Umbilical cord (tissue), 1 donor: ENCODE measurements at regions not wholly inside any gene's neighbourhood (a gene's known extent, or its start where the extent isn't known, plus 50 kb on each side); places are given as distances from the start of the nearest gene placed in this dataset.
"Not testable (repeated sequence)": the region's sequence is repeated elsewhere in the genome, so short reads cannot be mapped to it uniquely, and the experiment has no call there.

ENCODE experiments used
- DNase-seq: peaks from one replicate; pipeline ENCODE4 v3.0.0-alpha.2; 2015; ENCODE audit warnings: low spot score

GRCh38 chr4:17065821-17066220 is 167.4 kb upstream of the LDB2 start:
- no peak for DNase-seq

GRCh38 chr4:17064959-17065358 is 166.5 kb upstream of the LDB2 start:
- DNase-seq, result no peak

- DNase-seq, result peak; percentile 35
These were observed 165.4 kb upstream of the LDB2 start for GRCh38 chr4:17063888-17064287.

GRCh38 chr4:17060230-17060629 is 161.8 kb upstream of the LDB2 start:
- no peak for DNase-seq

GRCh38 chr4:17058916-17059741 is 160.7 kb upstream of the LDB2 start:
- peak; percentile 42 for DNase-seq

GRCh38 chr4:17058536-17058915 is 160.1 kb upstream of the LDB2 start:
- peak; percentile 63 for DNase-seq

GRCh38 chr4:17057035-17057434 is 158.6 kb upstream of the LDB2 start:
- no peak for DNase-seq

- no peak for DNase-seq
These were observed 157.3 kb upstream of the LDB2 start for GRCh38 chr4:17055788-17056187.

GRCh38 chr4:17045866-17046265 is 147.4 kb upstream of the LDB2 start:
- no peak for DNase-seq

- DNase-seq, result no peak
These were observed 140.2 kb upstream of the LDB2 start for GRCh38 chr4:17038510-17039176.

- no peak for DNase-seq
These were observed 135.3 kb upstream of the LDB2 start for GRCh38 chr4:17033768-17034181.

GRCh38 chr4:17033025-17033767 is 134.8 kb upstream of the LDB2 start:
- no peak for DNase-seq

- DNase-seq, result peak; percentile 19
These were observed 132.1 kb upstream of the LDB2 start for GRCh38 chr4:17030543-17030942.

- no peak for DNase-seq
These were observed 131.5 kb upstream of the LDB2 start for GRCh38 chr4:17029964-17030363.

GRCh38 chr4:17029432-17029831 is 131.0 kb upstream of the LDB2 start:
- no peak for DNase-seq

- DNase-seq, result no peak
These were observed 129.1 kb upstream of the LDB2 start for GRCh38 chr4:17027495-17027894.

- DNase-seq, result no peak
These were observed 126.0 kb upstream of the LDB2 start for GRCh38 chr4:17024425-17024824.

GRCh38 chr4:17020901-17021300 is 122.5 kb upstream of the LDB2 start:
- DNase-seq, result no peak

- DNase-seq, result no peak
These were observed 122.0 kb upstream of the LDB2 start for GRCh38 chr4:17020451-17020850.

- not testable (repeated sequence) for DNase-seq
These were observed 120.2 kb upstream of the LDB2 start for GRCh38 chr4:17018621-17019020.

- no peak for DNase-seq
These were observed 119.6 kb upstream of the LDB2 start for GRCh38 chr4:17018013-17018412.

GRCh38 chr4:17013382-17014006 is 115.0 kb upstream of the LDB2 start:
- peak; percentile 28 for DNase-seq
